HCT116 (cell line): ENCODE measurements at regions not wholly inside any gene's neighbourhood (a gene's known extent, or its start where the extent isn't known, plus 50 kb on each side); places are given as distances from the start of the nearest gene placed in this dataset.

ENCODE experiments used
- ATAC-seq: fragments of 200-7000 bp; cut with Tn5 transposase; 2 replicates; pipeline ENCODE4 v1.9.1; 2020; ENCODE audit warnings: mild to moderate bottlenecking, moderate library complexity
- BruUV-seq: library from RNA; stranded (reverse); fragments of 400-500 nt; replicated peaks from 2 replicates; lab custom pipeline; 2021; lab: Mats Ljungman, UMichigan
- CTCF ChIA-PET: fragments of 300-600 bp; sonication (Branson Sonifier 250); formaldehyde crosslinking; loops from one replicate; lab custom pipeline; 2021; ENCODE audit warnings: antibody characterized with exemption; lab: Charles Lee
- POLR2A ChIA-PET: fragments of 300-600, 350-600 bp; sonication (Branson Sonifier 250); formaldehyde crosslinking; loops from one replicate; lab custom pipeline; 2021; ENCODE audit warnings: antibody characterized with exemption; lab: Charles Lee
- RAD21 ChIA-PET, 2 experiments: fragments of 300-600 bp; sonication (Branson Sonifier 250); formaldehyde crosslinking; loops; one replicate each; lab custom pipeline; 2023; ENCODE audit warnings: low total read pairs in 2 of 2; ENCODE audit not compliant: uncharacterized antibody in 2 of 2, unreplicated experiment in 2 of 2, low non-redundant PET in 1 of 2; lab: Charles Lee
- DNase-seq: peaks from one replicate; pipeline ENCODE4 v3.0.0-alpha.2; 2010; ENCODE audit warnings: low read depth, low spot score
- H2AFZ ChIP-seq: fragments of 200-600 bp; shearing (Covaris generic), sonication (generic); 2 replicates; pipeline ENCODE4 v1.6.1; 2017; ENCODE audit warnings: low read depth, mixed run types, mixed read lengths, antibody characterized with exemption, low read length; ENCODE audit not compliant: poor library complexity, severe bottlenecking
- H3K27ac ChIP-seq: 2 replicates; pipeline ENCODE4 v1.5.1; 2012; ENCODE audit warnings: low read depth, low read length
- H3K27me3 ChIP-seq: fragments of 200-600 bp; sonication (generic); 2 replicates; pipeline ENCODE4 v1.6.1; 2016; ENCODE audit warnings: mixed run types, low read length, mixed read lengths; ENCODE audit not compliant: insufficient read depth
- H3K36me3 ChIP-seq, 2 experiments: fragments of 200-500 bp in 1 of 2; fragments of 200-600 bp in 1 of 2; sonication (Bioruptor generic) in 1 of 2; sonication (generic) in 1 of 2; 2 replicates each; pipeline versions ENCODE4 v1.5.1 to v1.6.1; 2014 to 2016; ENCODE audit warnings: low read length in 2 of 2, inconsistent platforms in 1 of 2, mixed read lengths in 1 of 2, mixed run types in 1 of 2; ENCODE audit not compliant: insufficient read depth in 2 of 2, control insufficient read depth in 1 of 2
- H3K4me1 ChIP-seq, 2 experiments: fragments of 200-600 bp in 1 of 2; sonication (generic) in 1 of 2; 2 replicates each; pipeline versions ENCODE4 v1.5.1 to v1.6.1; 2012 to 2017; ENCODE audit warnings: low read length in 2 of 2, inconsistent platforms in 1 of 2, mild to moderate bottlenecking in 1 of 2, mixed read lengths in 1 of 2, mixed run types in 1 of 2, moderate library complexity in 1 of 2; ENCODE audit not compliant: insufficient read depth in 2 of 2, control insufficient read depth in 1 of 2
- H3K4me2 ChIP-seq: fragments of 200-600 bp; sonication (generic); 2 replicates; pipeline ENCODE4 v1.6.1; 2017; ENCODE audit warnings: mixed run types, low read length, mixed read lengths
- H3K4me3 ChIP-seq, 2 experiments: fragments of 200-600 bp in 1 of 2; sonication (generic) in 1 of 2; replicated peaks in 1 of 2; 2 replicates each; pipeline ENCODE4 v1.5.1; 2011 to 2016; ENCODE audit warnings: low read length in 2 of 2, control low read depth in 1 of 2, low read depth in 1 of 2, mild to moderate bottlenecking in 1 of 2, mixed read lengths in 1 of 2, mixed run types in 1 of 2
- H3K79me2 ChIP-seq: fragments of 200-600 bp; sonication (generic); 2 replicates; pipeline ENCODE4 v1.6.1; 2017; ENCODE audit warnings: mild to moderate bottlenecking, mixed run types, low read length, moderate library complexity, mixed read lengths; ENCODE audit not compliant: insufficient read depth
- H3K9ac ChIP-seq: fragments of 200-600 bp; sonication (generic); 2 replicates; pipeline ENCODE4 v1.6.1; 2016; ENCODE audit warnings: low read length, mixed read lengths
- H3K9me2 ChIP-seq: fragments of 200-600 bp; sonication (generic), shearing (Covaris generic); 2 replicates; pipeline ENCODE4 v1.6.1; 2017; ENCODE audit warnings: mixed run types, mild to moderate bottlenecking, moderate library complexity; ENCODE audit not compliant: insufficient read depth
- H3K9me3 ChIP-seq, 2 experiments: fragments of 200-500 bp in 1 of 2; fragments of 200-600 bp in 1 of 2; sonication (Bioruptor generic) in 1 of 2; sonication (generic) in 1 of 2; 2 replicates each; pipeline ENCODE4 v1.6.1; 2014 to 2017; ENCODE audit warnings: low read length in 2 of 2, mixed read lengths in 2 of 2, inconsistent platforms in 1 of 2, low read depth in 1 of 2, mild to moderate bottlenecking in 1 of 2, mixed run types in 1 of 2, moderate library complexity in 1 of 2; ENCODE audit not compliant: control insufficient read depth in 1 of 2, insufficient read depth in 1 of 2
- H4K20me1 ChIP-seq: fragments of 200-600 bp; sonication (generic), shearing (Covaris generic); 2 replicates; pipeline ENCODE4 v1.6.1; 2017; ENCODE audit warnings: mixed run types, mild to moderate bottlenecking, moderate library complexity; ENCODE audit not compliant: insufficient read depth
- ATF3 ChIP-seq: IDR thresholded peaks from 2 replicates; pipeline ENCODE4 v1.6.1; 2012
- CEBPB ChIP-seq: IDR thresholded peaks from 2 replicates; pipeline ENCODE4 v1.6.1; 2012; ENCODE audit warnings: low read depth
- EZH2 ChIP-seq: fragments of 200-600 bp; sonication (generic); IDR thresholded peaks from 2 replicates; pipeline ENCODE4 v1.6.1; 2017; ENCODE audit warnings: antibody characterized with exemption, mixed run types
- EZH2phosphoT487 ChIP-seq: fragments of 200-600 bp; IDR thresholded peaks from 2 replicates; pipeline ENCODE4 v1.6.1; 2018; ENCODE audit warnings: antibody characterized with exemption, borderline replicate concordance
- MAX ChIP-seq: IDR thresholded peaks from 2 replicates; pipeline ENCODE4 v1.6.1; 2012
- POLR2A ChIP-seq: IDR thresholded peaks from 2 replicates; pipeline ENCODE4 v1.7.0; 2011; ENCODE audit warnings: borderline replicate concordance; ENCODE audit not compliant: insufficient read depth, insufficient read length; ENCODE audit errors: extremely low read depth
- REST ChIP-seq: IDR thresholded peaks from 2 replicates; pipeline ENCODE4 v1.6.1; 2012; ENCODE audit warnings: low read depth
- SIN3A ChIP-seq: IDR thresholded peaks from 2 replicates; pipeline ENCODE4 v1.6.1; 2012; ENCODE audit warnings: low read depth
- SP1 ChIP-seq: IDR thresholded peaks from 2 replicates; pipeline ENCODE4 v1.6.1; 2012; ENCODE audit warnings: low read depth
- ZNF274 ChIP-seq: fragments of 200-500 bp; sonication (Bioruptor generic); IDR thresholded peaks from 2 replicates; pipeline ENCODE4 v1.6.1; 2014; ENCODE audit warnings: mild to moderate bottlenecking, low read depth, low read length, inconsistent platforms
- intact Hi-C: fragments of 100-400 bp; cut with micrococcal nuclease; formaldehyde crosslinking; loops from 2 replicates; pipeline ENCODE4 v1.10.0; 2022

- no peak overlapping the region for H3K27ac ChIP-seq
- no TSS peak for BruUV-seq
- H3K9me2 ChIP-seq, result no peaks in the 10 kb centered on the region
- H2AFZ ChIP-seq, result no peak overlapping the region
- TF ChIP-seq CEBPB (no peak), MAX (no peak), EZH2phosphoT487 (no peak), REST (no peak), EZH2 (no peak), SIN3A (no peak), ZNF274 (no peak), SP1 (no peak), POLR2A (no peak), ATF3 (no peak)
- ATAC-seq, result no peak
- no peak for DNase-seq
- RAD21 ChIA-PET, result no interaction called here
- H3K4me2 ChIP-seq, result no peak overlapping the region
- H3K27me3 ChIP-seq, result no peaks in the 10 kb centered on the region
- H4K20me1 ChIP-seq, result no peaks in the 10 kb centered on the region
- no peak overlapping the region for H3K9ac ChIP-seq
- H3K79me2 ChIP-seq, result no peaks in the 10 kb centered on the region
- POLR2A ChIA-PET, result no interaction called here
- H3K9me3 ChIP-seq, result peaks cover 7 to 9% of the 10 kb centered on the region in 2 experiments; a peak in 2 of 4 replicates
- CTCF ChIA-PET, result no interaction called here
- no peak overlapping the region for H3K4me3 ChIP-seq
- H3K4me1 ChIP-seq, result no peaks in the 10 kb centered on the region
- no peaks in the 10 kb centered on the region for H3K36me3 ChIP-seq
- intact Hi-C loops, result no loop called here
Observed at GRCh38 chr11:80816454-80816847, 1375.6 kb upstream of the TENM4 start.
